Fibroblast of skin of back (primary cell): ENCODE measurements at regions not wholly inside any gene's neighbourhood (a gene's known extent, or its start where the extent isn't known, plus 50 kb on each side); places are given as distances from the start of the nearest gene placed in this dataset.

ENCODE experiments used
- DNase-seq: peaks from one replicate; pipeline ENCODE4 v3.0.0-alpha.2; 2013

GRCh38 chr6:133632206-133632605 is 256.7 kb upstream of the TCF21 start:
- peak; percentile 33 for DNase-seq

GRCh38 chr6:133632906-133633305 is 256.0 kb upstream of the TCF21 start:
- DNase-seq: no peak

GRCh38 chr6:133634474-133634873 is 254.4 kb upstream of the TCF21 start:
- DNase-seq: no peak

- DNase-seq: no peak
These were observed 253.5 kb upstream of the TCF21 start for GRCh38 chr6:133635447-133635846.

GRCh38 chr6:133637436-133637835 is 251.5 kb upstream of the TCF21 start:
- no peak for DNase-seq

- DNase-seq: no peak
These were observed 251.0 kb upstream of the TCF21 start for GRCh38 chr6:133637874-133638273.

GRCh38 chr6:133641104-133641503 is 247.8 kb upstream of the TCF21 start:
- no peak for DNase-seq

GRCh38 chr6:133644548-133644891 is 244.4 kb upstream of the TCF21 start:
- DNase-seq: no peak

GRCh38 chr6:133644892-133645619 is 243.9 kb upstream of the TCF21 start:
- peak; percentile 49 for DNase-seq

- DNase-seq: peak; percentile 92
These were observed 242.8 kb upstream of the TCF21 start for GRCh38 chr6:133645966-133646740.

GRCh38 chr6:133648581-133648980 is 240.3 kb upstream of the TCF21 start:
- DNase-seq: peak; percentile 32

GRCh38 chr6:133671376-133671775 is 217.5 kb upstream of the TCF21 start:
- peak; percentile 5 for DNase-seq

- no peak for DNase-seq
These were observed 215.9 kb upstream of the TCF21 start for GRCh38 chr6:133673056-133673455.

GRCh38 chr6:133674661-133675060 is 214.3 kb upstream of the TCF21 start:
- no peak for DNase-seq

GRCh38 chr6:133680994-133681393 is 207.9 kb upstream of the TCF21 start:
- DNase-seq: no peak

- no peak for DNase-seq
These were observed 207.0 kb upstream of the TCF21 start for GRCh38 chr6:133681891-133682290.

GRCh38 chr6:133682506-133683307 is 206.2 kb upstream of the TCF21 start:
- no peak for DNase-seq

- no peak for DNase-seq
These were observed 205.7 kb upstream of the TCF21 start for GRCh38 chr6:133683308-133683580.

- no peak for DNase-seq
These were observed 205.3 kb upstream of the TCF21 start for GRCh38 chr6:133683606-133684005.

- no peak for DNase-seq
These were observed 200.0 kb upstream of the TCF21 start for GRCh38 chr6:133688705-133689492.

GRCh38 chr6:133689863-133690262 is 199.1 kb upstream of the TCF21 start:
- no peak for DNase-seq

- DNase-seq: no peak
These were observed 195.3 kb upstream of the TCF21 start for GRCh38 chr6:133693565-133693964.

GRCh38 chr6:133697185-133697584 is 191.7 kb upstream of the TCF21 start:
- no peak for DNase-seq
